ENCODE measurements at regions not wholly inside any gene's neighbourhood (a gene's known extent, or its start where the extent isn't known, plus 50 kb on each side); places are given as distances from the start of the nearest gene placed in this dataset.

GRCh38 chr9:25225938-25226760 is 452.1 kb downstream of the TUSC1 start:
- Mint-ChIP-seq H3K27me3 (no peaks in the 10 kb centered on the region), H3K36me3 (no peaks in the 10 kb centered on the region), H3K9me3 (peaks cover 3 to 37% (median 15%) of the 10 kb centered on the region in 7 donors), H3K4me3 (no peak overlapping the region), H3K27ac (no peak overlapping the region), H3K4me1 (no peaks in the 10 kb centered on the region)
- no peak for ATAC-seq (ENCODE audit: low read depth in 2 of 2)
- H3K27ac ChIP-seq (ENCODE audit: insufficient read depth, low read length, poor library complexity, severe bottlenecking): no peak overlapping the region
- no peaks in the 10 kb centered on the region for H3K27me3 ChIP-seq (ENCODE audit: control insufficient read depth, insufficient read depth, low read length)
- H3K4me1 ChIP-seq (ENCODE audit: control insufficient read depth, insufficient read depth, low read length, poor library complexity, severe bottlenecking): no peaks in the 10 kb centered on the region
- no peak overlapping the region for H3K4me3 ChIP-seq (ENCODE audit: low read depth, low read length)
- peaks cover 0 to 5% of the 10 kb centered on the region in 2 experiments for H3K9me3 ChIP-seq (ENCODE audit: control insufficient read depth in 2 of 2, low read length in 2 of 2)
- DNase-seq: no peak
- no peaks in the 10 kb centered on the region for H3K36me3 ChIP-seq (ENCODE audit: control insufficient read depth, insufficient read depth, low read length)

GRCh38 chr9:25224996-25225395 is 453.2 kb downstream of the TUSC1 start:
- no peaks in the 10 kb centered on the region for H3K36me3 ChIP-seq (ENCODE audit: control insufficient read depth, insufficient read depth, low read length)
- H3K27ac ChIP-seq (ENCODE audit: insufficient read depth, low read length, poor library complexity, severe bottlenecking): no peak overlapping the region
- no peak for DNase-seq
- H3K4me3 Mint-ChIP-seq: no peak overlapping the region
- peaks cover 0 to 28% (median 12%) of the 10 kb centered on the region in 7 donors for H3K9me3 Mint-ChIP-seq
- H3K36me3 Mint-ChIP-seq: no peaks in the 10 kb centered on the region
- H3K27ac Mint-ChIP-seq: no peak overlapping the region
- no peaks in the 10 kb centered on the region for H3K27me3 Mint-ChIP-seq
- no peaks in the 10 kb centered on the region for H3K27me3 ChIP-seq (ENCODE audit: control insufficient read depth, insufficient read depth, low read length)
- no peak overlapping the region for H3K4me3 ChIP-seq (ENCODE audit: low read depth, low read length)
- H3K9me3 ChIP-seq (ENCODE audit: control insufficient read depth in 2 of 2, low read length in 2 of 2): peaks cover 0 to 5% of the 10 kb centered on the region in 2 experiments
- no peaks in the 10 kb centered on the region for H3K4me1 ChIP-seq (ENCODE audit: control insufficient read depth, insufficient read depth, low read length, poor library complexity, severe bottlenecking)
- ATAC-seq (ENCODE audit: low read depth in 2 of 2): no peak
- H3K4me1 Mint-ChIP-seq: no peaks in the 10 kb centered on the region

- Mint-ChIP-seq H3K27ac (no peak overlapping the region), H3K9me3 (peaks cover 0 to 21% (median 9%) of the 10 kb centered on the region in 7 donors), H3K36me3 (no peaks in the 10 kb centered on the region), H3K4me3 (no peak overlapping the region), H3K4me1 (no peaks in the 10 kb centered on the region), H3K27me3 (no peaks in the 10 kb centered on the region)
- DNase-seq (no peak), ATAC-seq (ENCODE audit: low read depth in 2 of 2) (no peak)
- no peaks in the 10 kb centered on the region for H3K4me1 ChIP-seq (ENCODE audit: control insufficient read depth, insufficient read depth, low read length, poor library complexity, severe bottlenecking)
- no peak overlapping the region for H3K4me3 ChIP-seq (ENCODE audit: low read depth, low read length)
- no peak overlapping the region for H3K27ac ChIP-seq (ENCODE audit: insufficient read depth, low read length, poor library complexity, severe bottlenecking)
- no peaks in the 10 kb centered on the region for H3K27me3 ChIP-seq (ENCODE audit: control insufficient read depth, insufficient read depth, low read length)
- no peaks in the 10 kb centered on the region for H3K36me3 ChIP-seq (ENCODE audit: control insufficient read depth, insufficient read depth, low read length)
- peaks cover 0 to 5% of the 10 kb centered on the region in 2 experiments for H3K9me3 ChIP-seq (ENCODE audit: control insufficient read depth in 2 of 2, low read length in 2 of 2)
Observed at GRCh38 chr9:25224309-25224708, 453.9 kb downstream of the TUSC1 start.

- no peak overlapping the region for H3K4me3 Mint-ChIP-seq
- Histone ChIP-seq H3K27me3 (ENCODE audit: control insufficient read depth, insufficient read depth, low read length) (no peaks in the 10 kb centered on the region), H3K36me3 (ENCODE audit: control insufficient read depth, insufficient read depth, low read length) (no peaks in the 10 kb centered on the region), H3K9me3 (ENCODE audit: control insufficient read depth in 2 of 2, low read length in 2 of 2) (no peaks in the 10 kb centered on the region), H3K27ac (ENCODE audit: insufficient read depth, low read length, poor library complexity, severe bottlenecking) (no peak overlapping the region), H3K4me1 (ENCODE audit: control insufficient read depth, insufficient read depth, low read length, poor library complexity, severe bottlenecking) (no peaks in the 10 kb centered on the region), H3K4me3 (ENCODE audit: low read depth, low read length) (no peak overlapping the region)
- ATAC-seq (ENCODE audit: low read depth in 2 of 2) (no peak), DNase-seq (no peak)
- no peaks in the 10 kb centered on the region for H3K36me3 Mint-ChIP-seq
- no peak overlapping the region for H3K27ac Mint-ChIP-seq
- no peaks in the 10 kb centered on the region for H3K27me3 Mint-ChIP-seq
- H3K4me1 Mint-ChIP-seq: no peaks in the 10 kb centered on the region
- H3K9me3 Mint-ChIP-seq: peaks cover 2 to 29% (median 8%) of the 10 kb centered on the region in 7 donors
Observed at GRCh38 chr9:25212361-25212760, 465.9 kb downstream of the TUSC1 start.

- H3K27me3 ChIP-seq (ENCODE audit: control insufficient read depth, insufficient read depth, low read length): no peaks in the 10 kb centered on the region
- ATAC-seq (ENCODE audit: low read depth in 2 of 2): no peak
- Mint-ChIP-seq H3K27me3 (no peaks in the 10 kb centered on the region), H3K27ac (no peak overlapping the region), H3K4me1 (no peaks in the 10 kb centered on the region), H3K36me3 (no peaks in the 10 kb centered on the region), H3K4me3 (no peak overlapping the region), H3K9me3 (peaks cover 4 to 33% (median 10%) of the 10 kb centered on the region in 7 donors)
- DNase-seq: no peak
- H3K4me3 ChIP-seq (ENCODE audit: low read depth, low read length): no peak overlapping the region
- no peaks in the 10 kb centered on the region for H3K4me1 ChIP-seq (ENCODE audit: control insufficient read depth, insufficient read depth, low read length, poor library complexity, severe bottlenecking)
- no peak overlapping the region for H3K27ac ChIP-seq (ENCODE audit: insufficient read depth, low read length, poor library complexity, severe bottlenecking)
- H3K9me3 ChIP-seq (ENCODE audit: control insufficient read depth in 2 of 2, low read length in 2 of 2): peaks cover 0 to 4% of the 10 kb centered on the region in 2 experiments
- H3K36me3 ChIP-seq (ENCODE audit: control insufficient read depth, insufficient read depth, low read length): no peaks in the 10 kb centered on the region
Observed at GRCh38 chr9:25207402-25208195, 470.6 kb downstream of the TUSC1 start.

- H3K4me3 ChIP-seq (ENCODE audit: low read depth, low read length): no peak overlapping the region
- H3K9me3 ChIP-seq (ENCODE audit: control insufficient read depth in 2 of 2, low read length in 2 of 2): peaks cover 6 to 8% of the 10 kb centered on the region in 2 experiments
- H3K27ac Mint-ChIP-seq: no peak overlapping the region
- no peaks in the 10 kb centered on the region for H3K4me1 Mint-ChIP-seq
- ATAC-seq (ENCODE audit: low read depth in 2 of 2): no peak
- H3K4me1 ChIP-seq (ENCODE audit: control insufficient read depth, insufficient read depth, low read length, poor library complexity, severe bottlenecking): no peaks in the 10 kb centered on the region
- H3K27me3 ChIP-seq (ENCODE audit: control insufficient read depth, insufficient read depth, low read length): no peaks in the 10 kb centered on the region
- H3K36me3 Mint-ChIP-seq: no peaks in the 10 kb centered on the region
- H3K36me3 ChIP-seq (ENCODE audit: control insufficient read depth, insufficient read depth, low read length): no peaks in the 10 kb centered on the region
- no peaks in the 10 kb centered on the region for H3K27me3 Mint-ChIP-seq
- no peak overlapping the region for H3K4me3 Mint-ChIP-seq
- no peak overlapping the region for H3K27ac ChIP-seq (ENCODE audit: insufficient read depth, low read length, poor library complexity, severe bottlenecking)
- DNase-seq: no peak
- peaks cover 4 to 42% (median 10%) of the 10 kb centered on the region in 7 donors for H3K9me3 Mint-ChIP-seq
Observed at GRCh38 chr9:25206027-25206426, 472.2 kb downstream of the TUSC1 start.

GRCh38 chr9:25205285-25205684 is 473.0 kb downstream of the TUSC1 start:
- H3K27ac Mint-ChIP-seq: no peak overlapping the region
- Histone ChIP-seq H3K36me3 (ENCODE audit: control insufficient read depth, insufficient read depth, low read length) (no peaks in the 10 kb centered on the region), H3K27ac (ENCODE audit: insufficient read depth, low read length, poor library complexity, severe bottlenecking) (no peak overlapping the region), H3K27me3 (ENCODE audit: control insufficient read depth, insufficient read depth, low read length) (no peaks in the 10 kb centered on the region), H3K4me1 (ENCODE audit: control insufficient read depth, insufficient read depth, low read length, poor library complexity, severe bottlenecking) (no peaks in the 10 kb centered on the region), H3K4me3 (ENCODE audit: low read depth, low read length) (no peak overlapping the region), H3K9me3 (ENCODE audit: control insufficient read depth in 2 of 2, low read length in 2 of 2) (peaks cover 6 to 8% of the 10 kb centered on the region in 2 experiments)
- no peaks in the 10 kb centered on the region for H3K4me1 Mint-ChIP-seq
- no peaks in the 10 kb centered on the region for H3K36me3 Mint-ChIP-seq
- DNase-seq (no peak), ATAC-seq (ENCODE audit: low read depth in 2 of 2) (no peak)
- H3K9me3 Mint-ChIP-seq: peaks cover 3 to 40% (median 7%) of the 10 kb centered on the region in 7 donors
- no peak overlapping the region for H3K4me3 Mint-ChIP-seq
- H3K27me3 Mint-ChIP-seq: no peaks in the 10 kb centered on the region
